Jurkat, Clone E6-1 (cell line): ENCODE measurements at regions not wholly inside any gene's neighbourhood (a gene's known extent, or its start where the extent isn't known, plus 50 kb on each side); places are given as distances from the start of the nearest gene placed in this dataset.

Experiments
- DNase-seq: peaks from one replicate; pipeline ENCODE4 v3.0.0-alpha.2; 2011; ENCODE audit warnings: low read depth, low spot score
- H3K4me3 ChIP-seq: 2 replicates; pipeline ENCODE4 v1.5.1; 2011; ENCODE audit warnings: mild to moderate bottlenecking, low read length, control low read depth, moderate library complexity

DNA sequence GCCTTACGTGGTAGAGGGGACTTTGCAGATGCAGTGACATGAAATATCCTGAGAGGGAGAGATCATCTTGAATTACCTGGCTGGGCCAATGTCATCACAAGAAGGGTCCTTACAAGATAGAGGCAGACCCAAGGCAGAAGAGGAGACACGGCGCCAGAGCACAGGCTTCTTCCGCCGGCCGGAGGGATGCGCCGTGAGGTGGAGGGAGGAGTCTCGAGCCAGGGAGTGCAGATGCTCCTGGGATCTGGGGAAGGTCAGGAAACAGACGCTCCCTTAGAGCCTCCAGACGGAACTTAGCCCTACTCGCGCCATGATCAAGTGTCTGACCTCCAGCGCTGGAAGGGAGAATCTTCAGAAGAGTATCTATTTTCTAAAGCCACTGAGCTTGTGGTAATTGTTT is 304.8 kb downstream of the GLRX3 start:
- no peak overlapping the region for H3K4me3 ChIP-seq

DNA sequence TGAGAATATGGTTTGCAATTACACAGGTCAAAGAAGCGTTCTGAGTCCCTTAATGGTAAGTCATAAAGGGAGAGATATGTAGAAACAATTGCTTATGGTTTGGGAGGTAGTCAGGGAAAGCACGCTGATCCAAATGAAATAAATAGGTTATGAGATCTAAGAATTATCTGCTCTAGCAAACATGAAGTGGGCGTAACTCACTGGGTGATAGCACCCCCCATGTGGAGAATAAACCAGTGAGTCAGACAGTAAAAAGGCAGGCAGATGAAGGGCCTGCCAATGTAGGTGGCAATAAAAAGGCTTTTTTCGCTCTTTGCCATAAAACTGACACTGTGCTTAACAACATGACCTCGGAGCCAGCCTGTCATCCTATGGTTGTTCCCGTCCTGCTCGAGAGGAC is 306.9 kb downstream of the GLRX3 start:
- no peak overlapping the region for H3K4me3 ChIP-seq
- DNase-seq: no peak

More for the DNA sequence above, 304.8 kb downstream of the GLRX3 start:
- no peak for DNase-seq

DNA sequence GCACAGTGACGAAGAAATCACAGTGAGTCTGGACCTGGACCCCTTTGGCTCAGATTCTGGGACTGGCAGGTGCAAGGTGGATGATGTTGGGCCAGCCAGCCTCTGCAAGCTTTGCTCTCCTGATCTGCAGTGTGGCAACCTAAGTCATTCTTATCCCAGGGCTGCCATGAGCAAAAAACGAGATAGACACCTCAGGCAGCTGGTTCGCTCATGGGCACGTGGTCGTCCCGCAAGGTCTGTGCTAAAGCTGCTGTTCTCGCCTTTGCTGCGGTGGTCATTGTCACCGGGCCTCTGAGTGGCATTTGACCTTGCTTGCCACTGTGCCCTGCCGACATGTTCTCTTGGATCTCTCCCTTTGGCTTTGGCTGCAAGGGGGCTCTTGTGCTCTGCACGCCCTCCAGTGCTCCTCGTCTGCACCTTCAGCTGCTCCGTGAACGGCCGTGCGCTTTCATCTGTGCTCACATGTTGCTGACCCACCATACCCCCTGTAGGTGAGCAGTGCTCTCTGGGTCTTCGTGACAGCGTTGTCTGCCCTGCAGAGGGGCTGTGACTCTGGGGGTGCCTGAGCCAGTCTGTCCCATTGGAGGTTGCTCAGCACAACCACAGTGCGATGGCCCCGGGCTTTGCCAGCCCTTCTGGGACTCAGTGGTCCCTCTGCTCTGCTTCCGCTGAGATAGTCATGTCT is 317.0 kb downstream of the GLRX3 start:
- no peak for DNase-seq
- H3K4me3 ChIP-seq: no peak overlapping the region

DNA sequence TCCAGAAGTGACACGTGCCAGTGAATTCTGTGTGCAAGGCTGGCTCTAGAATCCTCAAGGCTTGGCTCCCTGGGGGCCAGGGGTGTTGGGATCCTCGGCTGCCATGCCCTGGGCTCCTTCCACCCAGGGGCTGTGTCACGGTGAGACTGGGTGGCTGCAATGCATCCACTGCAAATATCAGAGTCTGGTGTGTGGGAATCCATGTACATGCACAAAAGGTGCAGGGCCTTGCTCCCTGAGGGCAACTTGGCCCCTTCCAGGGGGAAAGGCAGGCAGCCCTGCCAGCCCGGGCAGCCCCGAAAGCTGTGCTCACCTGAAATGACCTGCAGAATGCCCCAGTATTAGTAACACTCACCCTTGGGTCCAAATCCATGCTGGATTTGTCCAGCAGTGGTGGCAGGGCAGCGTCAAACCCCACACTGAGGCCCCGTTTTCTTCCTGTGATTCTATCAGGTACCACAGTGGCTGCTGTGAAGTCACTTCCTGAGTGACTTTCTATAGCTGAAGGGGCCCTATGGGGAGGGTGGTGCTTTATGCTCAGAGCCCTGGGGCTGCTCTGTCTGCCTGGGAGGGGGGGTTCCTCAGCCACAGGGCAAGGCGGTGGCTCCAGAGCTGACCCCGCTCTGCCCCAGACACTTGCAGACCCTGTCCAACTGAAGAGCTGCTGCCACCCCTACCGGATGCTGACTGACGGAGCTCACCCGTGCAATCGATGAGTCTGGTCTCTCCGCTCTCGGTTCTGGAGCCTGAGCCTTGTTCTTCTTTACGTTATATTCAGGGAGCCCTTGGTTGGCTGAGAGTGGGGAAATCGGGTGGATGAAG is 317.7 kb downstream of the GLRX3 start:
- no peak for DNase-seq
- H3K4me3 ChIP-seq: no peak overlapping the region

DNA sequence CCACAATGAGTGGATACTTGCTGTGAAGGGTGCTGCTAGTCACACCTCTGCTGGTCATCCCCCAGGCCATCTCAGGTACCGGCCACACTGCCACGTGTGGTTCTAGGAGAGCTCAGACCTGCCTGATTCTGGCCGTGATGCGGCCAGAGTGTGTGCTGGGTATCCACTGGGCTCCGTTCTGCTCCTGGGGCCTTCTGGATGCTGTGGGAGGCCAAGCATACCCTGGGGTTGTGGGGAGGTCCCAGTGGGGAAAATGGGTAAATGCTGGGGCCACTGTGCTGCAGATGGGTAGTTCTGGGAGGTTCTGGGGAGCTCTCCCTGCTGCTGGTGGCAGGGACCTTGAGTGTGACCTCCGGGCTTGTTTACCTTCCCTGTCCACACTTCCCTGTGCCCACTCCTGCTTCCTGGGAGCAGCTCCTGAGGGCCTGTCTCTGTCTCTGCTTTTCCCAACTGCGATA is 318.4 kb downstream of the GLRX3 start:
- DNase-seq: no peak
- no peak overlapping the region for H3K4me3 ChIP-seq

DNA sequence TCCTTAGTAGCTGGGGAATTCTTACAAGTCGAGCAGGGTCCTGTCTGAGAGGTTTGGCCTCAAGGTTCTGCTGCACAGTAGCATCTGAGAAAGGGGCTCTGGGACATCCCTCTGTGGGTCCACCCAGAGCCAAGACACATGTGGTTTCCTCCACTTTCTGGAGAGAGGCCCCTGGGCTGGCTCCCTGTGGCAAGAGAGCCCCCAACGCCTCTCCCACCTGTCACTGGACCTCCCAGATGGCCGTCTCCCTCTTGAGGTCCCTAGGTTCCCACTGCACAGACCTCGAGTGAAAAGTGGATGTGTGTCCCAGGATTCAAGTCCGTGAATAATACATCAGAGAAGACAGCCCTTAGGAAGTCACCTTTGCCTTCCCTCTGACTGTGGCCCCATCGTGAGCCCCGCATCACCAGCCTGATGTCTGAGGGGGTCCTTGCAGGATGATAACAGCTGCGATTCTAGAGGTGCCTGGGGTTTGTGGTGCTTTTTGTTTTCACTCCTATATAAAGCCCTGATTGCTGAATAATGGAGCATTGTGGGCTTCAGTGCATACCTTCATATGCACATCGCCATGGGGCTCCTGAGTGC is 319.0 kb downstream of the GLRX3 start:
- no peak overlapping the region for H3K4me3 ChIP-seq

DNA sequence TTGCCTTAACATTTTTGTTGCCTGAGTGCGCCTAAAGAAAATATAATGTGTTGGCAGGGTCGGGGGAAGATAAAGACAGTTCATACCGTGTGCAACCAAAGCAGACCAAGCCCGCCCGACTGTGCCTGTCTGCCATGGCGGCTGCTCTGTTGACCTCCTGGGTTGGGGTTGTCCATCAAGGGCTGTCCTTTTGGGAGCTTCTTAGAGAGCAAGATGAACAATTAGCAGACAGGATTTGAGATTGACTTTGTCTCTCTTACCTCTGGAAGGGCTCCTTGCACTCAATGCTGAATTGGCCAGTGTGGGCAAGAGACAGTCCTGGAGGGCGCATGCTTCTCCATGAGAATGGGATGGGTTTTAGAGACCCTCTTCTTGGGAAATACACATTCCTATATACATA is 319.6 kb downstream of the GLRX3 start:
- H3K4me3 ChIP-seq: no peak overlapping the region
- DNase-seq: no peak

More for the DNA sequence above, 319.0 kb downstream of the GLRX3 start:
- no peak for DNase-seq

DNA sequence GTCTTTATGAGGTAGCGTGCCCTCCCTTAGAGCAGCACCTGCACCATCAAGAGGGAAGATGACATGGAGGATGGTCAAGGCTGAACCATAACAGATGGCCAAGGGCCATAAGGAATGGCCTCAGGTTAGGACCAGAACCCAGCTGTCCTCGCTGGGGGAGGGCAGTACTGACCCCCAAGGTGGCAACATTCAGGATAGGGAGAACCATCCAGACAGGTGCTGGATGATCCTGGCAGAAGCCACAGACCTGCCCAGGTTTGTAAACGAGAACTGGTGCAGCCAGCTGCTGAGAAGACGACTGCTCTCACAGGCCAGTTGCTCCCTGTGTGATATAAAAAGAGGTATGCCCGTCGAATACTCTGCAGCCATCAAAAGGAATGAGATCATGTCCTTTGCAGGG is 320.4 kb downstream of the GLRX3 start:
- H3K4me3 ChIP-seq: no peak overlapping the region
- DNase-seq: no peak

DNA sequence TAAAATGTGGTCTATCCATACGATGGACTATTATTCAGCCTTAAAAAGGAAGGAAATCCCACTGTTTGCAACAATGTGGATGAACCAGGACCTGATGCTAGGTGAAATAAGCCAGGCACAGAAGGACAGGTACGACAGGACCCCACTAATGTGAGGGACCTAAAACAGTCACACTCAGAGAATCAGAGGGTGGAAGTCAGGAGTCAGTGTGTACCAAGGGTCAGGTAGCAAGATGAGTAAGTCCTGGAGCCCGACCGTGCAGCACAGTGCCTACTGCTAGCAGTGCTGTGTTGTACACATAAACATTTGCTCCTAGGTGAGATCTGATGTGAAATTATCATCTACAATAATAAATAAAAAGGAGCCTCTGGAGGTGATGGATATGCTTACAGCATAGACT is 322.3 kb downstream of the GLRX3 start:
- H3K4me3 ChIP-seq: no peak overlapping the region
- no peak for DNase-seq

DNA sequence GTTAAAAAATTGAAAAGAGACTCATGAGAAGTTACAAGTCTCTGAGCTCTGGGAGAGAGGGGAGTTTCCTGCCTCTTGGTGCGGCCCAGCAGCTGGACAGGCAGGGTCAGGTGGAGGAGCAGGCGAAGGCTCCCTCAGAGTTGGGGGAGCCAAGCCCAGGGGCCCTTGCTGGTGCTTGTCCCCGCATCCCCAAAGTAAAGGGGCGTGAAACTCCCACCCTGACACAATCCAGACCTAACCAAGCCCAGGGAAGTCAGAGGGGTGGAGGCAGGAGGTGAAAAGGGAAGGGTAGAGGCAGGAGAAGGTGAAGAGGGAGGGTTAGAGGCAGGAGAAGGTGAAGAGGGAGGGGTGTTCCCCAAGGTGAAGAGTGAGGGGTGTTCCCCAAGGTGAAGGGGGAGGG is 322.8 kb downstream of the GLRX3 start:
- DNase-seq: no peak
- no peak overlapping the region for H3K4me3 ChIP-seq

DNA sequence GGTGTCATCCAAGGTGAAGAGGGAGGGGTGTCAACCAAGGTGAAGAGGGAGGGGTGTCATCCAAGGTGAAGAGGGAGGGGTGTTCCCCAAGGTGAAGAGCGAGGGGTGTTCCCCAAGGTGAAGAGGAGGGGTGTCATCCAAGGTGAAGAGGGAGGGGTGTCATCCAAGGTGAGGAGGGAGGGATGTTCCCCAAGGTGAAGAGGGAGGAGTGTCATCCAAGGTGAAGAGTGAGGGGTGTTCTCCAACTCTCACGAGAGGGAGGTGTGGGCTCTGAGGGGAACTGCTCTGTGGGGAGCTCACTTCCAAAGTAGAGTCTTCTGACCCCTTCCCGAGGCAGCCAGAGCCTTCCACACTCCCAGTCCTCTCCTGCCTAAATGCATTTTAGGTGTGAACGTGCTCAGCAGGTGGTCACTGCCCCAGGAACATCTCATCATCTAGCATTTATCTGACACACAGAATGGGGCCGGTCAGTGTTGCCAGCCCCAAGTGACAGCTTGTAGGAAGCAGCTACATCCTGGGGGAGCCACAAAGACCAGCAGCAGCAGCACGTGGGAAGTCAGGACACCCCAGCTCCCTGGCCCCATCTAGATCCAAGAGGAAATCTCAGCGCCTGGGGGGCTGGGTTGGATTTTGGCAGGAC is 323.8 kb downstream of the GLRX3 start:
- DNase-seq: no peak
- no peak overlapping the region for H3K4me3 ChIP-seq

DNA sequence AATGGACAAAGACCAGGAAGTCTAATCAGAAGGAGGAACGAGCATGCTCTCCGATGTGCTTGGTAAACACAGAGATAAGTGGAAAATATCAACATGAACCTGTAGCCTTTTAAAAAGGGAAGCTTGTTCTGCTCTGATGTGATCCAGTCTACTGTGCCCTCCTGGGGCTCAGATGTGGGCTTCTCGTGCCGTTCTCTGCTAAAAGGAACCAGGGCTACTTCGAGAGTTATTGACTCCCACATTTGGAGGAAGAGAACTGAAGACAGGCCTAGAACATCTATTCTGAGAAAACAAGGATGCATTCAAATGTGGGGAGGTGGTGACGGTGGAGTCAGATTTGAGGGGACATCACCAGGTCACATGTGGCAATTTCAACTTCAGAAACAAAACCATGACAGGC is 325.4 kb downstream of the GLRX3 start:
- H3K4me3 ChIP-seq: no peak overlapping the region
- DNase-seq: no peak

DNA sequence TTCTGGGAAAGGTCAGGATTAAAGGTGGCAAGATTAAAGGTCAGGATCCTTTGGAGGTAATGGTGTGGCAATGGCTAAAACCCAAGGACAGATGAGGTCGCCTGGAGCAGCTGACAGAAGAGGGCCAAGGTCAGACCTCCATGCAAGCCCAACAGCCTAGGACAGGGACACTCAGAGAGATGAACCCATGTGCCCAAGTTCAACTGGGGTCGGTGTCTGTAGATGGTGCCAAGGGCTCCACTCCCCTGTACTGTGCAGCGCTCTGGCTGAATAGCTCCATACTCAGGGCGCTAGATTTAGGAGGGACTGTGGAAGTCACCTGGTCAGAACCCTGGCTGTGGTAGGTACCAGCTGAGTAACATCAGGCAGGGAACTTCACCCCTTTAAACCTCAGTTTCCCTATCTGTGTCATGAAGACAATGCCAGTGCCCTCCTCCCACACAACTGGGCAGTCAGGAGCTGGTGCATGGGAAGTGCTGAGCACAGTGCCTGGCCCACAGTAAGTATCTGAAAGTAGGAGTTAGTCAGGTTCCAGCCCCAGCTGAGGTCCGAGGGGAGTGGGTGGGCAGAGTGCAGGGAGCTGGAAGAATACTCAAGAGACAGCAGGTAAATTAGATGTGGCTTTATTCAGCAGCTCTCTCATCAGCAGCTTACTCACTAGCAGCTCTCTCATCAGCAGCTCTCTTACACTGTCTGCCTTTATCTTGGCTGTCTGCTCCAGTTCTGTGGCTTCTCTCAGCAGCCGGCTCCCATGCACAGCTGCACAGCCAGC is 327.1 kb downstream of the GLRX3 start:
- no peak for DNase-seq
- H3K4me3 ChIP-seq: no peak overlapping the region

DNA sequence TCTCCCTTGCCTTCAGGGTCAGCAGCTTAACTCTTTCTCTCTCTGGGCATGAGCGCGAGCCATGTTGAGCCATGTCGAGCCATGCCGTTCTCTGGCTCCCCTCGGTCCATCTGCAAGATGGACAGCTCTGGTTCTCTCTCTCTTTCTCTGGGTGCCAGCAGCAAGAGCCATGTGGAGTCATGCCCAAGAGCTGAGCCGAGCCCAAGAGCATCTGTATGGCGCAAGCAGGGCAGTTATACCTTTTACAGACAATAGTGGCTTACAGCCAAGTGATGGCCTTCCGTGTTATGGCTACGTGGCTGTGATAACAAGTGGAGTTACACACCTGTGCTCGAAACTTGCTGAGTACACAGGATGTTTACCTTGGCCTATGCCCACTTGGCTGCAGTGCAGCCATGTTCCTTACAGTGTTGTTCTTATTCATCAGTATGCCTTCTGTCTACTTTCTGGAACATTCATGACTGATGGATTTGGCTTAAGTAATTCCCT is 327.7 kb downstream of the GLRX3 start:
- DNase-seq: no peak
- no peak overlapping the region for H3K4me3 ChIP-seq

DNA sequence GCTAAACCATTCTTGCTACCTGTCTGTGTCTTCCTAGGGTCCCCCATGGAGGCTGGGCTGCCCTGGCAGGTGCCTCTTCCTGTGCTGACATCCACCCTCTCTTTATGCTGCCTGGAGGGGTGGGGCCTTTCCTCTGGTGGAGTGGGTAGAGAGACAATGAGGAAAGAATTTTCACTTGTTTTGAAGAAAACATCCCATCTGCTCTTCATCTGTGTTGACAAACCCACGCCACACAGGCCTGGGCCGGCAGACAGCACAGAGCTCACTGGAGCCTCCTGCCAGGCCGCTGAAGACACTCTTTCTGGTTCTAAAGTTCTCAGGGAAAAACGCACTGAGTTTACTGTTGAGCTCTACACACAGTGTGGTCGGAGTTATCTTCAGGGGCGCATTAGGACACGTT is 328.2 kb downstream of the GLRX3 start:
- DNase-seq: no peak

DNA sequence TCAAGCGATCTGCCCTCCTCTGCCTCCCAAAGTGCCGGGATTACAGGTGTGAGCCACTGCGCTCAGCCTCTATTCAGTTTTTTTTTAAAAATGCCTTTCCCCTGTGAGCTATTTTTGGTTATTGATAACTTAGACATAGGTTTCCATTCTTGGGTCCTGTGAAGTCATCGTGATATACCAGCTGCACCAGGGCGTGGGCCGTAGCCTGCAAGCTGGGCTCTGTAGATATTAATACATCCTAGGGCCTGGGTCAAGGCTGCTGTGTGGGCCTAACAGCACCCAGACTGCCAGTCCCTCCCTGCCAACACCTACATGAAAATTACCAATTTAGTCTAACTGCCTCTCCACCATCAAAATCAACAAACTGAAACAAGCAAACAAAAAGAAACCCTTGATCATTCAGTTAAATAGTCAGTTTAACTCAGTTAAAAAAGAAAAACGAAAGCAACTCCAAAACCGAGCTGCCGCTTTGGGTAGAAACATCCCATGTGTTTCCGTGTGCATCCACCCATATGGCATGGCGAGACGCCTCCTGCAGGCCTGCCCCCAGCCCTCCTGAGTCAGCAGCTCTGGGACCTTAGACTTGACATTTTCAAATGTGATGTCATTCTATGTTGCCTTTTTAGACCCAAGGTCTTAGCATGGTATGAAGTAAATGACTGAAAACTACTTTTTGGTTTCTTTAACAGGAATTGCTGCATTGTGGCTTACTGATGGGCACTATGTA is 330.2 kb downstream of the GLRX3 start:
- no peak for DNase-seq
- H3K4me3 ChIP-seq: no peak overlapping the region

More for the DNA sequence above, 328.2 kb downstream of the GLRX3 start:
- H3K4me3 ChIP-seq: no peak overlapping the region

DNA sequence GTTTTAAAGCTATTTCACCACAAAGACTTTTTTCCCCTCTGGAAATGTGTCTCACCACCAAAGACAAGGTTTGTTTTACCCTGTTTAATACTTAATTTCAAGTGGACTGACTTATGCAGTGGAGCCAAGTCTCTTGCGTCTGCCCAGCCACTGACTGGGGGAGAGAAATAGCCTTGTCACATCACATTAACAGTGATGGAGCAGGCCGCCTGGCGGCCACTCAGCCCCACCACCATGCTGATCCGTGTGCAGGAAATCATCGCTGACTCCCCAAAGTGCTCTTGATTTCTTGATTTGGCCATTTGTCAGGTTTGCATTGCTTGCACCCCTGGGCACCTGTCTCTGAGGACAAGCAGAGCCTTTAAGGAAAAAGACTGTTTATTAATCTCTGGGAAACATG is 334.1 kb downstream of the GLRX3 start:
- no peak for DNase-seq
- no peak overlapping the region for H3K4me3 ChIP-seq

DNA sequence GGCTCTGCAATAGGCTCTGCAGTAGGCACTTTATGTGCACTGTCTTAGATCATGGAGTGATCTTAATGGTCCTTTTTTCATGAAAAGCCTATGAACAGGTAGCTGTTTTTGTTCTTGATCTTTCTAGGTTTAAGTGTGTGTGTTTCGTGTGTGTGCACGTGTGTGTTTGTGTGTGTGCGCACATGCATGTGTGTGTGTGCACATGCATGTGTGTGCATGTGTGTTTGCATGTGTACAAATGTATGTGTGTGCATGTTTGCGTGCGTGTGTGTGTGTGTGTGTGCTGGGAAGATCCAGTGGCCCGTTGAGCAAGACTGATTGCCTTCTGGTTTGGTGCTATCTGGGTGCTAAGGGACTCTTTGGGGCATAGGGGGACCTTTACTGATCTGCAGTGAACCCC is 334.8 kb downstream of the GLRX3 start:
- DNase-seq: no peak
- H3K4me3 ChIP-seq: no peak overlapping the region
